Uterus (tissue), 3 donors: ENCODE measurements at regions not wholly inside any gene's neighbourhood (a gene's known extent, or its start where the extent isn't known, plus 50 kb on each side); places are given as distances from the start of the nearest gene placed in this dataset.

Experiments
- DNase-seq, 2 donors: peaks; one replicate each; pipeline ENCODE4 v3.0.0-alpha.2; 2019 to 2020
- H3K27ac ChIP-seq, 2 donors: fragments of 200-600 bp; sonication (generic); 1 replicate in 1 of 2; 2 replicates in 1 of 2; pipeline ENCODE4 v1.5.1; 2016 to 2018
- H3K27me3 ChIP-seq, 2 donors: fragments of 200-600 bp; sonication (generic); one replicate each; pipeline ENCODE4 v1.5.1; 2018 to 2019; ENCODE audit warnings: control low read depth in 1 of 2
- H3K36me3 ChIP-seq, 2 donors: fragments of 200-600 bp; sonication (generic); one replicate each; pipeline ENCODE4 v1.5.1; 2019; ENCODE audit warnings: control low read depth in 1 of 2
- H3K4me1 ChIP-seq, 2 donors: fragments of 200-600 bp; sonication (generic); one replicate each; pipeline ENCODE4 v1.5.1; 2018 to 2019; ENCODE audit warnings: control low read depth in 1 of 2
- H3K4me3 ChIP-seq, 2 donors: fragments of 200-600 bp; sonication (generic); 1 replicate in 1 of 2; 2 replicates in 1 of 2; pipeline ENCODE4 v1.5.1; 2018 to 2019; ENCODE audit warnings: mild to moderate bottlenecking in 1 of 2
- H3K9me3 ChIP-seq, 2 donors: fragments of 200-600 bp; sonication (generic); one replicate each; pipeline ENCODE4 v1.5.1; 2019; ENCODE audit warnings: control low read depth in 1 of 2
- POLR2A ChIP-seq, 2 donors: fragments of 450-650 bp; IDR thresholded peaks; one replicate each; pipeline ENCODE4 v1.6.1; 2016; ENCODE audit warnings: antibody characterized with exemption in 2 of 2, mild to moderate bottlenecking in 1 of 2, moderate library complexity in 1 of 2
- intact Hi-C: fragments of 100-400 bp; cut with DNase I; formaldehyde crosslinking; loops from one replicate; pipeline ENCODE4 v1.15.1; 2023; ENCODE audit warnings: low total_unique reads
- TF ChIP-seq, protein P1 (sequence below), 4 experiments: fragments of 200-600 bp in 2 of 4; fragments of 450-650 bp in 2 of 4; sonication (generic) in 2 of 4; IDR thresholded peaks; one replicate each; pipeline ENCODE4 v1.5.1; 2016 to 2019; ENCODE audit warnings: antibody characterized with exemption in 4 of 4, mild to moderate bottlenecking in 2 of 4, moderate library complexity in 1 of 4
- donor health status: DM: yes; HTN: yes; CAD: no.

DNA sequence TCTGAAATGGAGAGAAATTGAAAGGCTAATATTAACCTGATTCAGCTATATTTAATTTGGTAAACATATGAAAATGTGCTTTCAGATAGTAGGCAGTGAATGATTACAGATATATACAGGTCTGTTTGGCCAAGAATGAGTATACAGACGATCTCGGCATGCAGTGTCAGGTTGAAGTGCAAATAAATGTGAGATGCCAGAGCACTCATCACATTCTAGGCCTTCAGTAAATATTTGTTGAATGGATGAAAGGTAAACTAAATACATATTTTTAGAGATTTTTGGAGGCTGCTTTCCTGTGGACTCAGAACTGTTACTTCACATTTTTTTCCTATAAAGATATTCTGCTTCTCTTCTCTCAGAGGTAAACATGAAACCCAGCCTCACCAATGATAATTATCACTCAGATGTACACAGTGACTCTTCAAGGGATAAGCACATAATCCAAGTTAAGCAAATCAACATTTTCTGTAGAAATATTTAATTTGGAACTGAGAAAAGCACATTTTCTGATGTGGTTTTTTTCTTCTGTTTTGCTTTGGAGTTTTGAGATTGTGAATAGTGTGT lies 702.9 kb downstream of the BRINP3 start:
- H3K36me3 ChIP-seq: no peaks in the 10 kb centered on the region
- DNase-seq: no peak
- no peak overlapping the region for H3K27ac ChIP-seq
- TF ChIP-seq, protein P1, sequence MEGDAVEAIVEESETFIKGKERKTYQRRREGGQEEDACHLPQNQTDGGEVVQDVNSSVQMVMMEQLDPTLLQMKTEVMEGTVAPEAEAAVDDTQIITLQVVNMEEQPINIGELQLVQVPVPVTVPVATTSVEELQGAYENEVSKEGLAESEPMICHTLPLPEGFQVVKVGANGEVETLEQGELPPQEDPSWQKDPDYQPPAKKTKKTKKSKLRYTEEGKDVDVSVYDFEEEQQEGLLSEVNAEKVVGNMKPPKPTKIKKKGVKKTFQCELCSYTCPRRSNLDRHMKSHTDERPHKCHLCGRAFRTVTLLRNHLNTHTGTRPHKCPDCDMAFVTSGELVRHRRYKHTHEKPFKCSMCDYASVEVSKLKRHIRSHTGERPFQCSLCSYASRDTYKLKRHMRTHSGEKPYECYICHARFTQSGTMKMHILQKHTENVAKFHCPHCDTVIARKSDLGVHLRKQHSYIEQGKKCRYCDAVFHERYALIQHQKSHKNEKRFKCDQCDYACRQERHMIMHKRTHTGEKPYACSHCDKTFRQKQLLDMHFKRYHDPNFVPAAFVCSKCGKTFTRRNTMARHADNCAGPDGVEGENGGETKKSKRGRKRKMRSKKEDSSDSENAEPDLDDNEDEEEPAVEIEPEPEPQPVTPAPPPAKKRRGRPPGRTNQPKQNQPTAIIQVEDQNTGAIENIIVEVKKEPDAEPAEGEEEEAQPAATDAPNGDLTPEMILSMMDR (IDR thresholded peaks at IDR 0.05): no peak
- no peak for TF ChIP-seq POLR2A (IDR thresholded peaks at IDR 0.05)
- no peaks in the 10 kb centered on the region for H3K4me1 ChIP-seq
- no peak overlapping the region for H3K4me3 ChIP-seq
- intact Hi-C loops: no loop called here
- no peaks in the 10 kb centered on the region for H3K27me3 ChIP-seq
- no peaks in the 10 kb centered on the region for H3K9me3 ChIP-seq

DNA sequence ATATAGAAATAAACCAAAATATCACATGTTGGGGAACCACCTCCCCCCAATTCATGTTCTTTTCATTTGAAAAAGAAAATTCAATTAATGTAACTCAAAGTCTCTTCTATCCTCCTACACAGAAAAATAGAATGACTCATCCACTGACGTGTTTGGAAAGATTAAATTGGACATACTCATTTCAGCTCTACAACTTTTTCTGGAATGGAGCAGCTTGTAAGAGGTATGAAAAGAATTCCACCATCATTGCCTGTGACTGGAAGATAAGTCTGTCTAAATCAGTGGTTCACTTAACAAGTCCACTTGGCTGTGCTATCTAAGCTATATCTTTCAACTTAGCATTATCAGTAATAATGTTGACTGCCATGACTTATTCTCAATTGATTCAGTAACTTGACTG lies 702.3 kb downstream of the BRINP3 start:
- no peak for TF ChIP-seq POLR2A (IDR thresholded peaks at IDR 0.05)
- TF ChIP-seq, protein P1 (IDR thresholded peaks at IDR 0.05): no peak
- intact Hi-C loops: no loop called here

DNA sequence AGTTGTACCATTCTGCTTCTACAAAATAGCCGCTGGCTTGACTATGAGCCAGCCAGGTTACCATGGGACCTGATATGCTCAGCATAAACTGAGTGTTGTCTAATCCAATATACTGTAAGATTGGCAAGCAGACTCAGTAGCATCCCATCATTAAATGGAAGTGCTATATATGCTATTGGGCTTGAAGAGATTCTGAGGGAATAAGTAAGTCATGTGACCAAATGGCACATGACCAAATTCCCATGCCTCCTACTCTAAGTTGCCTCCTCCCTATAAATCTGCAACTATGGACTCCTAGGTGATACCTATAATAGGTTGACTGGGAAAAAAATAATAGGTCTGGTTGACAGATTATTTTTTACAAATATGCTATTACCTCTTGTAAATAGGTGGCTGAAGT lies 698.6 kb downstream of the BRINP3 start:
- TF ChIP-seq, protein P1 (IDR thresholded peaks at IDR 0.05): no peak
- no peak for TF ChIP-seq POLR2A (IDR thresholded peaks at IDR 0.05)
- Histone ChIP-seq H3K27ac (no peak overlapping the region), H3K4me3 (no peak overlapping the region), H3K9me3 (no peaks in the 10 kb centered on the region), H3K27me3 (no peaks in the 10 kb centered on the region), H3K36me3 (no peaks in the 10 kb centered on the region), H3K4me1 (no peaks in the 10 kb centered on the region)
- no peak for DNase-seq
- intact Hi-C loops: no loop called here

More for the DNA sequence above, 702.3 kb downstream of the BRINP3 start:
- Histone ChIP-seq H3K4me3 (no peak overlapping the region), H3K27ac (no peak overlapping the region), H3K4me1 (no peaks in the 10 kb centered on the region), H3K27me3 (no peaks in the 10 kb centered on the region), H3K36me3 (no peaks in the 10 kb centered on the region), H3K9me3 (no peaks in the 10 kb centered on the region)
- DNase-seq: no peak

DNA sequence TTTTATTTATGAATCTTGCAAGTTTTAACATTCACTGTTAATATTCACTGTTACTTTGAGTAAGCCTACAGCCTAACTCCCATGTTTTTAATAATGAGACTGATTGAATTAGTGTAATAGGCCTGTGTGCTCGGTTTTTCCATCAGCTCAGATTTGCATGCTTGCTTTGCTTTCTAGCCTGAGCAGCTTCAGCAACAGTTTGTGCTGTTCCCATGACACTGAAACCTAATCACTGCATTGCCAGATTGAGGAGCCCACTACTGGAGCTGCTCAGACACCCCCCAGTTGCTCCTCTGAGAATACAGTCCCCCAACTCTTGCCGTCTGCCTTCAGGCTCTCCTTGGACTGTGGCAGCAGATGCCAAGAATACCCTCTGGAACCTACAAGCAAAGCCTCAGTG lies 695.4 kb downstream of the BRINP3 start:
- intact Hi-C loops: no loop called here
- TF ChIP-seq, protein P1 (IDR thresholded peaks at IDR 0.05): no peak
- TF ChIP-seq POLR2A (IDR thresholded peaks at IDR 0.05): no peak
- H3K27ac ChIP-seq: no peak overlapping the region
- no peaks in the 10 kb centered on the region for H3K36me3 ChIP-seq
- DNase-seq: no peak
- no peaks in the 10 kb centered on the region for H3K4me1 ChIP-seq
- H3K9me3 ChIP-seq: no peaks in the 10 kb centered on the region
- no peak overlapping the region for H3K4me3 ChIP-seq
- H3K27me3 ChIP-seq: no peaks in the 10 kb centered on the region

DNA sequence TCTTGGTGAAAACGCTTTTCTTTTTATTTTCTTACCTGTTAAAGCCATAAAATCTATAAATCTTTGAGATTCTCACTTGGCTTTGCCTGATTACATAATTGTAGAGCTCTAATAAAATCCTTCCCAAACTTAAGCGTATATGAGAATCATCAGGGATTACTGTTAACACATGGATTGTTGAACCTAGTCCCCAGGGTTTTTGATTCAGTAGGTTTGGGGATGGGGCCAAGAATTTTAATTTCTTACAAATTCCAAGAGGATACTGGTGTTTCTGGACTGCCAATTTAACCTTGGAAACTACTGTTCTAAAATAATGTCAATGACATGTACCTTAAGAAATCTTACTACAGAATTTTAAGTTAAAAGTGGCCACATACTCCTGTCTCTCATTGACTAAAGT lies 694.2 kb downstream of the BRINP3 start:
- TF ChIP-seq POLR2A (IDR thresholded peaks at IDR 0.05): no peak
- TF ChIP-seq, protein P1 (IDR thresholded peaks at IDR 0.05): no peak
- Histone ChIP-seq H3K9me3 (no peaks in the 10 kb centered on the region), H3K36me3 (no peaks in the 10 kb centered on the region), H3K27ac (no peak overlapping the region), H3K27me3 (no peaks in the 10 kb centered on the region), H3K4me3 (no peak overlapping the region), H3K4me1 (no peaks in the 10 kb centered on the region)
- DNase-seq: no peak
- intact Hi-C loops: no loop called here
